Kidney (tissue), 13 donors: ENCODE measurements at regions not wholly inside any gene's neighbourhood (a gene's known extent, or its start where the extent isn't known, plus 50 kb on each side); places are given as distances from the start of the nearest gene placed in this dataset.
"Not testable (repeated sequence)": the region's sequence is repeated elsewhere in the genome, so short reads cannot be mapped to it uniquely, and the experiment has no call there.

ENCODE experiments used
- DNase-seq, 5 donors: peaks; one replicate each; pipeline ENCODE4 v3.0.0-alpha.2; 2013 to 2020
- FAIRE-seq: peaks from 2 replicates; lab custom pipeline; 2012; peaks lifted over from hg19 to GRCh38; lab: Jason Lieb, UNC
- H3K27ac ChIP-seq, 2 donors: one replicate each; pipeline ENCODE4 v1.7.0; 2013; ENCODE audit warnings: low read depth in 2 of 2, low read length in 2 of 2, inconsistent platforms in 1 of 2
- H3K27me3 ChIP-seq: one replicate; pipeline ENCODE4 v1.7.1; 2013; ENCODE audit warnings: low read length, inconsistent platforms; ENCODE audit not compliant: control insufficient read depth, insufficient read depth
- H3K36me3 ChIP-seq, 3 donors: one replicate each; pipeline versions ENCODE4 v1.7.0 to v1.7.1; 2013; ENCODE audit warnings: low read length in 3 of 3, control low read depth in 1 of 3, inconsistent platforms in 1 of 3; ENCODE audit not compliant: insufficient read depth in 3 of 3, control insufficient read depth in 2 of 3
- H3K4me1 ChIP-seq, 3 donors: one replicate each; pipeline versions ENCODE4 v1.7.0 to v1.7.1; 2013; ENCODE audit warnings: low read length in 3 of 3, inconsistent platforms in 1 of 3, low read depth in 1 of 3; ENCODE audit not compliant: control insufficient read depth in 2 of 3, insufficient read depth in 2 of 3
- H3K4me3 ChIP-seq, 3 donors: one replicate each; pipeline versions ENCODE4 v1.7.0 to v1.8.1; 2013; ENCODE audit warnings: low read length in 3 of 3, control low read depth in 1 of 3, inconsistent platforms in 1 of 3
- H3K9ac ChIP-seq, 3 donors: one replicate each; pipeline versions ENCODE4 v1.7.0 to v1.7.1; 2013; ENCODE audit warnings: low read length in 3 of 3, control low read depth in 1 of 3, inconsistent platforms in 1 of 3
- H3K9me3 ChIP-seq, 3 donors: one replicate each; pipeline versions ENCODE4 v1.7.0 to v1.7.1; 2013; ENCODE audit warnings: low read length in 3 of 3, control low read depth in 1 of 3, inconsistent platforms in 1 of 3; ENCODE audit not compliant: control insufficient read depth in 2 of 3, insufficient read depth in 1 of 3
- intact Hi-C: fragments of 100-400 bp; cut with DNase I; formaldehyde crosslinking; loops from one replicate; pipeline ENCODE4 v1.11.1; 2022
- TF ChIP-seq, protein P1 (sequence below): IDR thresholded peaks from 3 replicates; pipeline ENCODE4 v1.5.1; 2012; ENCODE audit warnings: mild to moderate bottlenecking, moderate library complexity, borderline replicate concordance; ENCODE audit not compliant: insufficient read depth; ENCODE audit errors: extremely low read depth
- donor health status: control.
- donor health status: control.
- donor health status: control.
- donor health status: control.
- donor health status: control.
- donor health status: DM: yes; HTN: yes; CAD: no.
- donor health status: Normal renal cell carcinoma (clear cell type).

DNA sequence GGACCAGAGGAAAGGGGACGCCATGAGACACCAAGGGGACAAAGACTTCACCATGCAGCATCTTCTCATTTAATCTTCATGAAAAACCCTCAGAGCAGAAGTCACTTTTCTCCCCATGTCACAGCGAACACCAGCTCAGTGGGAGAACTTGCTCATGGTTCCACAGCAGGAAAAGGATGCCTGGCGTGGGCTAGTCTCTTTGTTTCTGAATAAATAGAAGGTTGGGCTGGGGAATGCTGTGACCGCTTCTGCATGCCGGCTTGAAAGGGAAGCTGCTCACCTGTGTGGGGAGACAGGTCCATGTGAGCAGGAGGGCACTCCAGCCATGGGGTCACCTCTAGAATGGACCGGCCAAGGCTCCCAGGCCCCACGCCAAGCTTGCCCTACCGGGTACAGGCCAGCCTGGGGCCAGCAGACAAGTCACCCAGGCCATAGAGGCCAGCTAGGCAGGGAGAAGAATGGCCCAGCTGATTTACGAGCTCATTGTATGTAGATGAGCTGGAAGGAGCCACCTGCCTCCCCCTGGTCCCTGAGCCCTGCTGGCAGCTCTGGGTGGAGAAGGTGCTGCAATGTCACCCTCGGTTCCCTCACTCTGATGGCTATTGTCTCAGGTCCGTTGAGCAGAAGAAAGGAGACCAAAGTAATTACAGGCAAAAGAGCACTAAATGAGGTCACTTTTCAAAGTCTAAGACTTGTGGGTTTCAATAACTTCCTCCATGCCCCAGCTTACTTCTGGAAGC, 82.0 kb upstream of the PDZD8 start:
- DNase-seq (no peak), FAIRE-seq (no peak)
- Histone ChIP-seq H3K4me1 (no peaks in the 10 kb centered on the region), H3K9ac (no peak overlapping the region), H3K4me3 (no peak overlapping the region), H3K27ac (no peak overlapping the region), H3K9me3 (no peaks in the 10 kb centered on the region), H3K36me3 (no peaks in the 10 kb centered on the region), H3K27me3 (no peaks in the 10 kb centered on the region)
- TF ChIP-seq, protein P1, sequence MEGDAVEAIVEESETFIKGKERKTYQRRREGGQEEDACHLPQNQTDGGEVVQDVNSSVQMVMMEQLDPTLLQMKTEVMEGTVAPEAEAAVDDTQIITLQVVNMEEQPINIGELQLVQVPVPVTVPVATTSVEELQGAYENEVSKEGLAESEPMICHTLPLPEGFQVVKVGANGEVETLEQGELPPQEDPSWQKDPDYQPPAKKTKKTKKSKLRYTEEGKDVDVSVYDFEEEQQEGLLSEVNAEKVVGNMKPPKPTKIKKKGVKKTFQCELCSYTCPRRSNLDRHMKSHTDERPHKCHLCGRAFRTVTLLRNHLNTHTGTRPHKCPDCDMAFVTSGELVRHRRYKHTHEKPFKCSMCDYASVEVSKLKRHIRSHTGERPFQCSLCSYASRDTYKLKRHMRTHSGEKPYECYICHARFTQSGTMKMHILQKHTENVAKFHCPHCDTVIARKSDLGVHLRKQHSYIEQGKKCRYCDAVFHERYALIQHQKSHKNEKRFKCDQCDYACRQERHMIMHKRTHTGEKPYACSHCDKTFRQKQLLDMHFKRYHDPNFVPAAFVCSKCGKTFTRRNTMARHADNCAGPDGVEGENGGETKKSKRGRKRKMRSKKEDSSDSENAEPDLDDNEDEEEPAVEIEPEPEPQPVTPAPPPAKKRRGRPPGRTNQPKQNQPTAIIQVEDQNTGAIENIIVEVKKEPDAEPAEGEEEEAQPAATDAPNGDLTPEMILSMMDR: no peak
- intact Hi-C loops: no loop called here

DNA sequence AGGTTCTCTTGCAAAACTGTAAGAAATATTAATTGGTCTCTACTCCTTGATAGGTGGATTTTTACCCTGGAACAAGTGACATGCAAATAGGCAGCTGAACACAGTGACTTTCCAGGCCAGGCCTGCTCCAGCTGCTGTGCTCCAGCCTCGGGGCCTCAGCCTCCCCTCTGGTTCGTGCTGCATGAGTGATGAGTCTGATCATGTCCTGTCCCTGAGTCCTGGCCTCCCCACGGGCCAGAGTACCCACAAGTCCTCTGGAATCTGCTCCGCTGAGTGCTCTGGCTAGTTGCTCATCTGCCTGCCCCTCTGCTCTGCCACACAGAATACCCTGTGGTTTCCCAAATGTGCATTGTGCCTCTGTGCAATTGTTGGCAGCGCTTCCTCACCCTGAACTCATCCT, 80.1 kb upstream of the PDZD8 start:
- Histone ChIP-seq H3K9me3 (no peaks in the 10 kb centered on the region), H3K4me1 (no peaks in the 10 kb centered on the region), H3K9ac (no peak overlapping the region), H3K27me3 (no peaks in the 10 kb centered on the region), H3K4me3 (no peak overlapping the region), H3K27ac (no peak overlapping the region), H3K36me3 (no peaks in the 10 kb centered on the region)
- FAIRE-seq (no peak), DNase-seq (no peak)
- intact Hi-C loops: no loop called here
- TF ChIP-seq, protein P1: no peak

DNA sequence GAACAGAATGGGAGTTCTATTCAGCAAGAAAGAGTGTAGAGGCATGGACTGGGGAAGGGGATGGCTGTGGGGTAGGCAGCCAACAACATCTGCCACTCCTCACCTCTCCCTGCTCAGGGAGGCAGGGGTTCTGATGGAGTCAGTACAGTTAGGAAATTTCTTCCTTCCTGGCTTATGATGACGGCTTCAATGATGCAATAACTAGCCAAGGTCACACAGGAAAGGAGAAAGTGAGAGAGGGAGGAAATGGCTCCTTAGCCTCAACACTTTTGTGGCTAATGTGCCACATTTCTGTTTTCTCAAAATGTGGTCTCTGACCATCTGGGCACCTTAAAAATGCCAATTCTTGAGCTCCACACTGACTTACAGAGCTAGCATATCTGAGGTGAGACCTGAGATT, 79.3 kb upstream of the PDZD8 start:
- FAIRE-seq (no peak), DNase-seq (no peak)
- Histone ChIP-seq H3K9ac (no peak overlapping the region), H3K27ac (no peak overlapping the region), H3K27me3 (no peaks in the 10 kb centered on the region), H3K36me3 (no peaks in the 10 kb centered on the region), H3K4me1 (no peaks in the 10 kb centered on the region), H3K4me3 (no peak overlapping the region), H3K9me3 (no peaks in the 10 kb centered on the region)
- TF ChIP-seq, protein P1: no peak
- intact Hi-C loops: no loop called here

DNA sequence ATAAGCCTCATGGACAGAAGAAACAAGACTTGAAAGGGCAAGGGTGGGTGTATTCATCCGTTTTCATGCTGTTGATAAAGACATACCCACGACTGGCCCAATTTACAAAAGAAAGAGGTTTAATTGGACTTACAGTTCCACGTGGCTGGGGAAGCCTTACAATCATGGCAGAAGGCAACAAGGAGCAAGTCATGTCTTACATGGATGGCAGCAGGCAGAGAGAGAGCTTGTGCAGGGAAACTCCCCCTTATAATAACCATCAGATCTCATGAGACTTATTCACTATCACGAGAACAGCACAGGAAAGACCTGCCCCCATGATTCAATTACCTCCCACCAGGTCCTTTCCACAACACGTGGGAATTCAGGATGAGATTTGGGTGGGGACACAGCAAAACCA, 78.2 kb upstream of the PDZD8 start:
- H3K4me1 ChIP-seq, H3K9me3 ChIP-seq, intact Hi-C loops, H3K9ac ChIP-seq, H3K4me3 ChIP-seq, H3K36me3 ChIP-seq, H3K27me3 ChIP-seq, H3K27ac ChIP-seq, DNase-seq, FAIRE-seq: not testable (repeated sequence)
